Upper lobe of left lung (tissue), 4 donors: ENCODE measurements at regions not wholly inside any gene's neighbourhood (a gene's known extent, or its start where the extent isn't known, plus 50 kb on each side); places are given as distances from the start of the nearest gene placed in this dataset.

ENCODE experiments used
- POLR2A ChIP-seq, 4 donors: fragments of 450-650 bp; IDR thresholded peaks; one replicate each; pipeline ENCODE4 v1.5.1; 2016 to 2017; ENCODE audit warnings: antibody characterized with exemption in 4 of 4, mild to moderate bottlenecking in 2 of 4
- TF ChIP-seq, protein P1 (sequence below), 6 experiments: fragments of 450-650 bp in 4 of 6; fragments of 200-600 bp in 2 of 6; sonication (generic) in 2 of 6; IDR thresholded peaks; one replicate each; pipeline ENCODE4 v1.5.1; 2016 to 2019; ENCODE audit warnings: antibody characterized with exemption in 6 of 6

DNA sequence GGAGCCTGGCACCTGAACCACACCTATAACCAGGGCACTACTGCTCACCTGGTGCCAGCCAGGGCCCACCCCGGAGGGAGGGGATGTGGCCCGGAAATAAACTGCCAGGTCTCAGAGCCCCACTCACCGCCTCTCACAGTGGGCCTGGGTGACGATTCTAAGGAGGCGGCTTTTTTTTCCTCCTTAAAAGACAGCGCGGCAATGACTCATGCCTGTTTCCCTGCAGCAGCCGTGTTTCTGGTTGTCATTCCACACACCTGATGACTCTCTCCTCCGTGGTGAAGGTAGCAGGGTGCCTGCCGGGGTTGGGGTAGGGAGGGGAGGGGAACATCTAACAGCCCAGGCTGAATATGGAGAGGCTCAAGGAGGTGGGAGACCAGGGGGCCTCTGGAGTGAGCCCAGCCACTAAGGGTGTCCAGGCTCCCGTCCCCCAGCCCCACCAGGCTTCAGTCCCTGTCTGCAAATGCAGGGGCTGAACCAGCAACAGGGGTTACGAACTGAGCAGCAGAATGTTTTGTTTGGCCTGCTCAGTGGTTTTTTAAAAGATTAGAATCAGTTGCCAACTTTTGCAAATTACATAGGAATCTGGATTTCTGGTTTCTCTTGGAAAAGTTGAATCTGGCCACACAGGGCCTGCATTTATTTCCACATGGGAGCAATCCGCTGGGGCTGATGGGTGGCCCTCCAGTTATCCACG, 127.3 kb upstream of the LINGO1 start:
- TF ChIP-seq, protein P1, sequence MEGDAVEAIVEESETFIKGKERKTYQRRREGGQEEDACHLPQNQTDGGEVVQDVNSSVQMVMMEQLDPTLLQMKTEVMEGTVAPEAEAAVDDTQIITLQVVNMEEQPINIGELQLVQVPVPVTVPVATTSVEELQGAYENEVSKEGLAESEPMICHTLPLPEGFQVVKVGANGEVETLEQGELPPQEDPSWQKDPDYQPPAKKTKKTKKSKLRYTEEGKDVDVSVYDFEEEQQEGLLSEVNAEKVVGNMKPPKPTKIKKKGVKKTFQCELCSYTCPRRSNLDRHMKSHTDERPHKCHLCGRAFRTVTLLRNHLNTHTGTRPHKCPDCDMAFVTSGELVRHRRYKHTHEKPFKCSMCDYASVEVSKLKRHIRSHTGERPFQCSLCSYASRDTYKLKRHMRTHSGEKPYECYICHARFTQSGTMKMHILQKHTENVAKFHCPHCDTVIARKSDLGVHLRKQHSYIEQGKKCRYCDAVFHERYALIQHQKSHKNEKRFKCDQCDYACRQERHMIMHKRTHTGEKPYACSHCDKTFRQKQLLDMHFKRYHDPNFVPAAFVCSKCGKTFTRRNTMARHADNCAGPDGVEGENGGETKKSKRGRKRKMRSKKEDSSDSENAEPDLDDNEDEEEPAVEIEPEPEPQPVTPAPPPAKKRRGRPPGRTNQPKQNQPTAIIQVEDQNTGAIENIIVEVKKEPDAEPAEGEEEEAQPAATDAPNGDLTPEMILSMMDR (IDR thresholded peaks at IDR 0.05): no peak
- no peak for TF ChIP-seq POLR2A (IDR thresholded peaks at IDR 0.05)
